ENCODE measurements at regions not wholly inside any gene's neighbourhood (a gene's known extent, or its start where the extent isn't known, plus 50 kb on each side); places are given as distances from the start of the nearest gene placed in this dataset.

GRCh38 chr11:29306527-29306926 is 710.3 kb downstream of the KCNA4 start:
- DNase-seq (ENCODE audit: low spot score) = no peak

DNA sequence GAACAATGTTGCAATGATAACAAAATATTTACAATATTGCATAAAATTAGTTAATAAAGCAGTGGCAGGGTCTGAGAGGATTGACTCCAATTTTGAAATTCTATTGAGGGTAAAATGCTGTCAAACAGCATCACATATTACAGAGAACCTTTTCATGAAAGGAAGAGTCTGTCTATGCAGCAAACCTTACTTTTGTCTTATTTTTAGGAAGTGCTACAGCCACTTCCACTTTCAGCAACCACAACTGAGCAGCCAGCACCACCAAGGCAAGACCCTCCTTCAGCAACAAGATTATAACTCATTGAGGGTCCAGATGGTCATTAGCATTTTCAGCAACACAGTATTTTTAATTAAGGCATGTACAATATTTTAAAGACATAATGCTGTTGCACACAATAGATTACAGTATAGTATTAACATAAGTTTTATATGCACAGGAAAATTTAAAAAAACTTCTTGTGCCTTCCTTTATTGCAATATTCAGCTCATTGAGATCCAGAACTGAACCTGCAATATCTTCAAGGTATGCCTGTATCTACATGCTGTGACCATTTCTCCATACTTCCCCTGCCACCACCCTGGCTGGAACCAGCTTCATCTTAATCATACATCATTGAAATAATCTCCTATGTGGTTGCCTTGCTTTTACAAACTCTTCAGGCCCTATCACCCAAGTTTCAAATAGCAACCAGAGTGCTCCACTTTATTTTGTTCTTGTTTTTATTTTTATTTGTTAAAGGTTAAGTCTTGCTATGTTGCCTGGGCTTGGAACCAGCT is 711.2 kb downstream of the KCNA4 start:
- no peak for DNase-seq (ENCODE audit: low spot score)

- DNase-seq (ENCODE audit: low spot score) = no peak
Observed at GRCh38 chr11:29300420-29300819, 716.4 kb downstream of the KCNA4 start.

GRCh38 chr11:29296680-29297079 is 720.1 kb downstream of the KCNA4 start:
- no peak for DNase-seq (ENCODE audit: low spot score)

DNA sequence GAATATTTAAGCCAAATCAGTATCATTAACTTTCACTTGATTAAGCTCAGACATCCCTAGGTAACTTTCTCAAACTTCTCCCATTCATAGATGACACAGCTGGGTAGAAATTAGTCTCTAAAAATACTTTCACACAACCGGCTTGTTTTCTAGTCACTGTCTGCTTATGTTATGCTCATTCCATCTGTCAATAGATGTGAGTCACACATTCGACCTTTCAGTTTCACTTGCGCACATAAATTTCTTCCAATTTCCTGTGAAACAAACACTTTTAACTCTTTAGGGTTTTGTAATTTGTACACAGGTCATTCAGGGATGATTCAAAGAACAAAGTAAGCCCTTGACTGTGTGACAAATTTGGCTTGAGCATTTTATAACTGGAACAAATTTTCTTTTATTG is 723.0 kb downstream of the KCNA4 start:
- no peak for DNase-seq (ENCODE audit: low spot score)

- no peak for DNase-seq (ENCODE audit: low spot score)
Observed at GRCh38 chr11:29282088-29282487, 734.7 kb downstream of the KCNA4 start.

- DNase-seq (ENCODE audit: low spot score) = no peak
Observed at GRCh38 chr11:29281271-29281777, 735.5 kb downstream of the KCNA4 start.

GRCh38 chr11:29280452-29280851 is 736.4 kb downstream of the KCNA4 start:
- no peak for DNase-seq (ENCODE audit: low spot score)

- no peak for DNase-seq (ENCODE audit: low spot score)
Observed at GRCh38 chr11:29279716-29280115, 737.1 kb downstream of the KCNA4 start.

- no peak for DNase-seq (ENCODE audit: low spot score)
Observed at GRCh38 chr11:29272019-29272654, 744.7 kb downstream of the KCNA4 start.

- DNase-seq (ENCODE audit: low spot score) = no peak
Observed at GRCh38 chr11:29271616-29272015, 745.2 kb downstream of the KCNA4 start.

DNA sequence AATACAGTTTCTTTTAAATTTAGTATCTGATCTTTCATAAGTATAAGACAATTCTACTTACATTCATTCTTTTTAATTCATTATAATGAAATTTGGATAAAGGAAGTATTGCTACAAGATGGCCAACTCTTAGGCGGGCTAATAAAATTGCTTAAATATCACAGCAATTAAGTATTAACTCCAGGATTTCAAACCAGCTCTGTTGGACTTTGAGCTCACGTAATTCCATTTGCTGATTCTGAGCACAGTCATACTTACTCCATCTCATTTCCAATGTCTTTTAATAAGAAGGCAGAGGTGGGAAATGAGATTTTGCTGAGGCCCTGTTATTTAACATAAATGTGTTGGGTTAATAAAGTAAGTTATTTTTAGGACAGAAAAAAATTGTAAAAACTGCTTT is 748.1 kb downstream of the KCNA4 start:
- no peak for DNase-seq (ENCODE audit: low spot score)

DNA sequence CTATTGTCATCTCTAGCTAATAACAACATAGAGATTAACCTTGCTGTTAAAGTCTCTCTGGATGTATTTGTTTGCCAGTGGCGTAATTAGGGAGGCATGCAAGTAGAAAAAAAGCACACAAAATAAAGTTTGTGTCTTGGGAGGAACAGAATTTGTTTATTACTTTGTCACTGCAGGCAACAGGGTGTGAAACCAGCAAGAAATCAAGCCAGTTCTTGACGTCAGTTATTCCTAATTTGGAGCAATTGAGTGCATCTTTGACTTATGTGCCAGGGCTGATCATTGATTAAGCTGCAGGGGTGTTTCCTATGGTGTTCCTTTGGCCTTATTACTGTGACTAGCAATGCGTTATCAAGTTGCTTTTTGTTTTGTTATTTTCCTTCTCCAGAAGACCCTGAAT is 751.0 kb downstream of the KCNA4 start:
- DNase-seq (ENCODE audit: low spot score) = no peak

GRCh38 chr11:29265381-29265780 is 751.4 kb downstream of the KCNA4 start:
- DNase-seq (ENCODE audit: low spot score) = no peak

DNA sequence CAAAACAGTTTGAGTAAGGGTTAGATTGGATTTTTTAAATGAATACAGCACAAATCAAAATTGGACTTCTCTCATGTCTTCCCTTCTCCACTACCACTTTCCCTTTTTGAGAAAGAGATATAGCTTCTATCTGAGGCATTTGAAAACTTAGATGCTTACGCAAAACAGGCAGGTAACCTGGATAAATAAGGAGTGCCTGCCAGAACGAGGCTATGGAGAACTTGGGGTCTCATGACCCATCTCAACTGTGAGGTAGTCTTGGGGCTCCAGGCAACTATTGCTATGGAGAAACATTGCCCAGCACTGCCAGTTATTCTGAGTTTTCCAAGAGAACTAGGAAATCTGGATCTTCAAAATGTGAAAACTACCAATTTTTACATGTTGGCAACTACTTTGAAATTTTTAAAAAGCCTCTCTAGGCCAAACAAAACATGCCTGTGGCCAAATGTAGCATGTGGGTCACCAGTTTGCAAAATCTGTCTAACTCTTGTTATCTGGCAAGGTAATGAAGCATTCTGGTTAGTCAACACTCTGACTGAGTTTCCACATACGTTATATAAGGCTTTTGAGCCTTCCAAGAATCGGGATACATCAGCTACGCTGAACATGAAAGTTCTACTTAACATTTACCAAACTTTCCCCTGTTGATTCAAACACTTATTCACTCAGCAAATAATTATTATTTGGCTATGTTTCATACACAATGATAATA is 752.7 kb downstream of the KCNA4 start:
- no peak for DNase-seq (ENCODE audit: low spot score)

DNA sequence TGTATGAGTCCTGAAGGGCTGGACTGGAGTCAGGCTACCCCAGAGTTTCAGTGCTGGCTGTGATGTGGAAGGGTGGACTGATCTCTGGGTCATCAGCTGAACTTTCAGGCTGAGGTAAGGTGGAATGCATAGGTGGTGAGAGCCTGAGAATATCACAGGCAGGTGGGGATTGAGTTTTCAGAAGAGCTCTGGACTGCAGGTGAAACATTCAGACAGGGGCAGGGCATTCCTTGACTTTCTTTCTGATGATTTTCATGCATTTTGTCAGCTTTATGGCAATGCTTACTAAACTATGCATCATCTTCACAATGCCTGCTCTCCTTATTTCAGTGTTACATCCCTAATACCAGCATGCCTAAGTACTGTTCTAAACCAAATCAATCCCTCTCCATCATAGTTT is 755.0 kb downstream of the KCNA4 start:
- no peak for DNase-seq (ENCODE audit: low spot score)

- no peak for DNase-seq (ENCODE audit: low spot score)
Observed at GRCh38 chr11:29260939-29261705, 755.7 kb downstream of the KCNA4 start.

DNA sequence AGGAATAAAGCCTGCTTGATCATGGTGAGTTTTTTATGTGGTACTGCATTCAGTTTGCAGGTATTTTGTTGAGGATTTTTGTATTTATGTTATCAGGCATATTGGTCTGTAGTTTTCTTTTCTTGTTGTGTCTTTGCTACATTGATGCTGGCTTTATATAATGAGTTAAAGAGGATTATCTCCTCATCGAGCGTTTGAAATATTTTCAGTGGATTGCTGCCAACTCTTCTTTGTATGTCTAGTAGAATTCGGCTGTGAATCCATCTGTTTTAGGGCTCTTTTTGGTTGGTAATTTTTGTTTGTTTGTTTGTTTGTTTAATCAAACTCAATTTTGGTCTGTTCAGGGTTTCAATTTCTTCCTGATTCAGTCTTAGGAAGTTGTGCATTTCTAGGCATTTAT is 758.4 kb downstream of the KCNA4 start:
- DNase-seq (ENCODE audit: low spot score) = no peak

DNA sequence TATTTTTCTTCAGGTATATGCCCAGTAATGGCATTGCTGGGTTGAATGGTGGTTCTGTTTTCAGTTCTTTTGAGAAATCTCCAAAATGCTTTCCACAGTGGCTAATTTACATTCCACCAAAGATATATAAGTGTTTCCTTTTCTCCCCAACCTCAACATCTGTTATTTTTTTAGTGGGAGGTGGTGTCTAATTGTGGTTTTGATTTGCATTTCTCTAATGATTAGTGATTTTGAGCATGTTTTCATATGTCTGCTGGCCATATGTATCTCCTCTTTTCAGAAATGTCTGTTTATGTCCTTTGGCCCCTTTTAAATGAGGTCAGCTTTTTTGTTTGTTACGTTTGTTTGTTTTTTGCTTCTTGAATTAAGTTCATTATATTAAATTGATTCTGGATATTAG is 760.2 kb downstream of the KCNA4 start:
- DNase-seq (ENCODE audit: low spot score) = no peak

DNA sequence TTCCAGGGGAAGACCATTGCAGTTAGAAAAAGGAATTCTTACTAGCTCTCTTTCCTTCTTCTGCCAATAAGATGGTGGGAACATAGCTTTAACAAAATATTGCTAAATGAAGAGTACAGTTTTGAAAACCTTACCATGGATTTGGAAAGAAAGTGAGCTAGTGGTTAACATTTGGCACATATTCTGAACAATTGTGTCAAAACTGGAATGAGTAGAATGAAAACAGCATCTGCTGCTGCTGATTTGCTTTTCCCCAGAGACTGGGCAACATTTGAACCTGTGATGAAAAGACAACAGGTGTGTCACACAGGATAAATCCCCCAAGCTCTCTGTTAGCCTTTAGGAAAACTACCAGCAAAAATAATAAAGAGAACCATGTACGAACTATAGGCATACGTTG is 761.4 kb downstream of the KCNA4 start:
- no peak for DNase-seq (ENCODE audit: low spot score)

- no peak for DNase-seq (ENCODE audit: low spot score)
Observed at GRCh38 chr11:29251738-29252137, 765.1 kb downstream of the KCNA4 start.

DNA sequence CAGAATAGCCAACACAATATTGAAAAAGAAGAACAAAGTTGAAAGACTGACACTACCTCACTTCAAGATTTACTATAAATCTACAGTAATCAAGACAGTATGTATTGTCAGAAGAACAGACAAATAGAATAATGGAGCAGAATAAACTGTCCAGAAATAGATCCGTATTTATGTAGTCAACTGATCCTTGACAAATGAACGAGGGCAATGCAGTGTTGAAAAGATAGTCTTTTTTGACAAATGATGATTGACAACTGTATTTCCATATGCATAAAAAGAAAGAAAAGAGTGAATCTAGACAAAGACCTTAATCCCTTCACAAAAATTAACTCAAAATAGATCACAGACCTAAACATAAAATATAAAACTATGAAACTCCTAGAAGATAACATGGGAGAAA is 767.1 kb downstream of the KCNA4 start:
- DNase-seq (ENCODE audit: low spot score) = no peak

Measured in CD4-positive, alpha-beta T cell treated with Interleukin-15 for 4 hours (primary cell).